ENCODE measurements at regions not wholly inside any gene's neighbourhood (a gene's known extent, or its start where the extent isn't known, plus 50 kb on each side); places are given as distances from the start of the nearest gene placed in this dataset.

- H3K4me3 ChIP-seq (ENCODE audit: low read length): no peak overlapping the region
- no peak for TF ChIP-seq CTCF (conservative IDR thresholded peaks at IDR 0.05; ENCODE audit: low read depth, low read length)
Observed at GRCh38 chr20:50351541-50351940, 158.6 kb upstream of the PTPN1 start.

GRCh38 chr20:50353289-50353961, 156.8 kb upstream of the PTPN1 start:
- DNase-seq (ENCODE audit: low read depth): no peak
- no peak for TF ChIP-seq CTCF (conservative IDR thresholded peaks at IDR 0.05; ENCODE audit: low read depth, low read length)

More at GRCh38 chr20:50351541-50351940, 158.6 kb upstream of the PTPN1 start:
- no peak for DNase-seq (ENCODE audit: low read depth)

GRCh38 chr20:50354721-50355589, 155.2 kb upstream of the PTPN1 start:
- no peak for TF ChIP-seq CTCF (conservative IDR thresholded peaks at IDR 0.05; ENCODE audit: low read depth, low read length)
- H3K4me3 ChIP-seq (ENCODE audit: low read length): no peak overlapping the region
- DNase-seq (ENCODE audit: low read depth): no peak

More at GRCh38 chr20:50353289-50353961, 156.8 kb upstream of the PTPN1 start:
- H3K4me3 ChIP-seq (ENCODE audit: low read length): no peak overlapping the region

- H3K4me3 ChIP-seq (ENCODE audit: low read length): no peak overlapping the region
- TF ChIP-seq CTCF (conservative IDR thresholded peaks at IDR 0.05; ENCODE audit: low read depth, low read length): no peak
- no peak for DNase-seq (ENCODE audit: low read depth)
Observed at GRCh38 chr20:50355590-50356524, 154.3 kb upstream of the PTPN1 start.

- no peak for TF ChIP-seq CTCF (conservative IDR thresholded peaks at IDR 0.05; ENCODE audit: low read depth, low read length)
- no peak for DNase-seq (ENCODE audit: low read depth)
- no peak overlapping the region for H3K4me3 ChIP-seq (ENCODE audit: low read length)
Observed at GRCh38 chr20:50356525-50356885, 153.7 kb upstream of the PTPN1 start.

GRCh38 chr20:50356962-50357782, 153.0 kb upstream of the PTPN1 start:
- no peak overlapping the region for H3K4me3 ChIP-seq (ENCODE audit: low read length)
- TF ChIP-seq CTCF (conservative IDR thresholded peaks at IDR 0.05; ENCODE audit: low read depth, low read length): no peak
- no peak for DNase-seq (ENCODE audit: low read depth)
